KMS-11 (cell line): ENCODE measurements at regions not wholly inside any gene's neighbourhood (a gene's known extent, or its start where the extent isn't known, plus 50 kb on each side); places are given as distances from the start of the nearest gene placed in this dataset.

Experiments
- H2AFZ ChIP-seq: fragments of 200-600 bp; sonication (generic); 2 replicates; pipeline ENCODE4 v1.6.1; 2016; ENCODE audit warnings: antibody characterized with exemption, mixed run types, low read depth
- H3K27ac ChIP-seq: fragments of 200-600 bp; sonication (generic); 2 replicates; pipeline ENCODE4 v1.6.1; 2016; ENCODE audit warnings: mild to moderate bottlenecking, mixed run types
- H3K27me3 ChIP-seq: fragments of 200-600 bp; sonication (generic); 2 replicates; pipeline ENCODE4 v1.6.1; 2017; ENCODE audit warnings: mild to moderate bottlenecking, low read depth, mixed run types, moderate library complexity; ENCODE audit not compliant: insufficient read depth
- H3K36me3 ChIP-seq: fragments of 200-600 bp; sonication (generic); 2 replicates; pipeline ENCODE4 v1.6.1; 2017; ENCODE audit warnings: mild to moderate bottlenecking, mixed run types; ENCODE audit not compliant: insufficient read depth
- H3K4me1 ChIP-seq: fragments of 200-600 bp; sonication (generic); 2 replicates; pipeline ENCODE4 v1.6.1; 2016; ENCODE audit warnings: mild to moderate bottlenecking, low read depth, mixed run types; ENCODE audit not compliant: poor library complexity, severe bottlenecking
- H3K4me2 ChIP-seq: fragments of 200-600 bp; sonication (generic); 2 replicates; pipeline ENCODE4 v1.7.0; 2016; ENCODE audit warnings: mild to moderate bottlenecking, mixed run types
- H3K4me3 ChIP-seq: fragments of 200-600 bp; sonication (generic); IDR thresholded peaks from 2 replicates; pipeline ENCODE4 v1.6.1; 2017; ENCODE audit warnings: low read depth, low read length, mixed read lengths; ENCODE audit not compliant: insufficient read depth
- H3K79me2 ChIP-seq: fragments of 200-600 bp; sonication (generic); 2 replicates; pipeline ENCODE4 v1.6.1; 2016; ENCODE audit warnings: low read depth, mixed run types; ENCODE audit not compliant: insufficient read depth
- H3K9ac ChIP-seq: fragments of 200-600 bp; sonication (generic); 2 replicates; pipeline ENCODE4 v1.6.1; 2016; ENCODE audit warnings: mild to moderate bottlenecking, mixed run types
- H4K20me1 ChIP-seq: fragments of 200-600 bp; sonication (generic); 2 replicates; pipeline ENCODE4 v1.6.1; 2016; ENCODE audit warnings: mild to moderate bottlenecking, mixed run types; ENCODE audit not compliant: insufficient read depth
- CTCF ChIP-seq: fragments of 200-600 bp; sonication (generic); conservative IDR thresholded peaks from 2 replicates; pipeline ENCODE4 v1.6.1; 2017; ENCODE audit warnings: low read depth, mild to moderate bottlenecking, antibody characterized with exemption, low read length, moderate library complexity, mixed read lengths

- H3K4me3 ChIP-seq = no peak overlapping the region
- H3K9ac ChIP-seq = no peak overlapping the region
- H3K36me3 ChIP-seq = no peaks in the 10 kb centered on the region
- no peaks in the 10 kb centered on the region for H3K4me1 ChIP-seq
- no peaks in the 10 kb centered on the region for H4K20me1 ChIP-seq
- peak overlapping the region; percentile 82; the same call in 1 of the 2 replicates for H2AFZ ChIP-seq
- no peak overlapping the region for H3K27ac ChIP-seq
- H3K79me2 ChIP-seq = no peaks in the 10 kb centered on the region
- no peaks in the 10 kb centered on the region for H3K27me3 ChIP-seq
- H3K4me2 ChIP-seq = peak overlapping the region; percentile 46
- TF ChIP-seq CTCF = no peak
Observed at GRCh38 chrX:46447384-46447783, 97.8 kb downstream of the ZNF674 start.

DNA sequence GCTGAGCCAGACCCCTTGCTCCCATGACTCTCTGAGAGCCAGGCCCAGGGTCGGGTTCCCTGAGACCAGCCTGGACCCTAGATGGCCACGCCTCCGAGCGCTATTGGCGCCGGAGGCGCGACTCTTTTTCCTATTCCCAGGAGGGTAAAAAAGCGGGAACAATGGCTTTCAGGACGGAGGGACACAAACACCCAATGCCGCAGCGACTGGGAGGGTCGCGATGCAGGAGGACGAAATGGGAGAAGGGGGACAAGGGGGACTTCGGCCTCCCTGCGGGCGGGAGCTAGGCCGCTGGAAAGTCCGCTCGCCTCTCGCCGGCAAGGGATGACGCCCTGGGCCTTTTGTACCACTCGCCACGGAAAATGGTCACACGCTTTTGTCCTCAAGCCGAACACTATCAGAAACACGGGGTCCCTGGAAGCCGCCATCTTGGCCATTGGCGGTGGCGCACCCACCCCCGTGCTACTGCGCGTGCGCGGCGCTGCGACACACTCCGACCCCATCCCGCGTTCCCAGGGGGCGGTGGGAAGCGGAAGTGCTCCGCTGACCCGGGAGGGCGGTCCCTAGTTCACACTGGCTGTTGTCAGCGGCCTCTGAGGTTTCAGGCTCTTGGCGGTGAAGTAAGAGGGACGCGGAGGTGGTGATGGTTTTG, 98.4 kb downstream of the ZNF674 start:
- no peak for TF ChIP-seq CTCF
- H3K36me3 ChIP-seq = no peaks in the 10 kb centered on the region
- no peaks in the 10 kb centered on the region for H3K27me3 ChIP-seq
- H2AFZ ChIP-seq = peak overlapping the region; percentile 82
- no peaks in the 10 kb centered on the region for H3K4me1 ChIP-seq
- H3K9ac ChIP-seq = peak overlapping the region; percentile 56; the same call in 1 of the 2 replicates
- no peaks in the 10 kb centered on the region for H4K20me1 ChIP-seq
- H3K79me2 ChIP-seq = no peaks in the 10 kb centered on the region
- no peak overlapping the region for H3K4me3 ChIP-seq
- peak overlapping the region; percentile 47 for H3K4me2 ChIP-seq
- no peak overlapping the region for H3K27ac ChIP-seq

- Histone ChIP-seq H3K4me2 (no peak overlapping the region), H3K4me3 (no peak overlapping the region), H3K27ac (no peak overlapping the region), H3K27me3 (no peaks in the 10 kb centered on the region), H3K79me2 (no peaks in the 10 kb centered on the region), H4K20me1 (no peaks in the 10 kb centered on the region), H3K36me3 (no peaks in the 10 kb centered on the region), H3K4me1 (no peaks in the 10 kb centered on the region), H2AFZ (no peak overlapping the region), H3K9ac (no peak overlapping the region)
- no peak for TF ChIP-seq CTCF
Observed at GRCh38 chrX:46444011-46444410, 101.2 kb downstream of the ZNF674 start.

GRCh38 chrX:46436744-46437143, 108.5 kb downstream of the ZNF674 start:
- Histone ChIP-seq H3K27ac (no peak overlapping the region), H3K9ac (no peak overlapping the region), H3K27me3 (no peaks in the 10 kb centered on the region), H3K4me2 (no peak overlapping the region), H3K79me2 (no peaks in the 10 kb centered on the region), H4K20me1 (no peaks in the 10 kb centered on the region), H3K36me3 (no peaks in the 10 kb centered on the region), H3K4me3 (no peak overlapping the region), H2AFZ (no peak overlapping the region), H3K4me1 (no peaks in the 10 kb centered on the region)
- no peak for TF ChIP-seq CTCF
